ENCODE measurements at regions not wholly inside any gene's neighbourhood (a gene's known extent, or its start where the extent isn't known, plus 50 kb on each side); places are given as distances from the start of the nearest gene placed in this dataset.

DNA sequence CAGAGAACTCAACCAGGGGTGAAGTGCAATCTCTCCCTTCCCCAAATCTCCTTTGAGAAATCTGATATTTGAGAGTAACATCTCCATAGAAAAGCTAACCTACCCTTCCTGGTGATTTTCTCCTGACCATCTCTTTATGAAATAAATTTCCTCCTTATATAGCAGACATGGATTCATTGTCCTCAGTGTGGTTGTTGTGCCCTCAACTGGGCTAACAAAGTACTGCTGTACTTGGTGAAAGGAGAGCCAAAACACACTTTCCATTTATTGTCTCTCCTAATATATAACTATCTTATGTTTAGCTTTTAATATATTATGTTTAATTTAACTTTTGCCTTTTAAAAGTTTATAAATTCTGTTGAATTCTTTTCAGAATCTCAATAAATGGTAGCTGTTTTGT lies 65.1 kb upstream of the SLCO1B1 start:
- TF ChIP-seq, protein P1, sequence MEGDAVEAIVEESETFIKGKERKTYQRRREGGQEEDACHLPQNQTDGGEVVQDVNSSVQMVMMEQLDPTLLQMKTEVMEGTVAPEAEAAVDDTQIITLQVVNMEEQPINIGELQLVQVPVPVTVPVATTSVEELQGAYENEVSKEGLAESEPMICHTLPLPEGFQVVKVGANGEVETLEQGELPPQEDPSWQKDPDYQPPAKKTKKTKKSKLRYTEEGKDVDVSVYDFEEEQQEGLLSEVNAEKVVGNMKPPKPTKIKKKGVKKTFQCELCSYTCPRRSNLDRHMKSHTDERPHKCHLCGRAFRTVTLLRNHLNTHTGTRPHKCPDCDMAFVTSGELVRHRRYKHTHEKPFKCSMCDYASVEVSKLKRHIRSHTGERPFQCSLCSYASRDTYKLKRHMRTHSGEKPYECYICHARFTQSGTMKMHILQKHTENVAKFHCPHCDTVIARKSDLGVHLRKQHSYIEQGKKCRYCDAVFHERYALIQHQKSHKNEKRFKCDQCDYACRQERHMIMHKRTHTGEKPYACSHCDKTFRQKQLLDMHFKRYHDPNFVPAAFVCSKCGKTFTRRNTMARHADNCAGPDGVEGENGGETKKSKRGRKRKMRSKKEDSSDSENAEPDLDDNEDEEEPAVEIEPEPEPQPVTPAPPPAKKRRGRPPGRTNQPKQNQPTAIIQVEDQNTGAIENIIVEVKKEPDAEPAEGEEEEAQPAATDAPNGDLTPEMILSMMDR (IDR thresholded peaks at IDR 0.05; ENCODE audit: low read depth, low read length, missing control alignments), result peak; percentile 66
- DNase-seq (ENCODE audit: low read depth), result peak; percentile 35
- no peak overlapping the region for H3K4me3 ChIP-seq (ENCODE audit: low read depth, low read length)
- in situ Hi-C loops (cut with HindIII; ENCODE audit: low sequenced_read_pairs), result no loop called here

DNA sequence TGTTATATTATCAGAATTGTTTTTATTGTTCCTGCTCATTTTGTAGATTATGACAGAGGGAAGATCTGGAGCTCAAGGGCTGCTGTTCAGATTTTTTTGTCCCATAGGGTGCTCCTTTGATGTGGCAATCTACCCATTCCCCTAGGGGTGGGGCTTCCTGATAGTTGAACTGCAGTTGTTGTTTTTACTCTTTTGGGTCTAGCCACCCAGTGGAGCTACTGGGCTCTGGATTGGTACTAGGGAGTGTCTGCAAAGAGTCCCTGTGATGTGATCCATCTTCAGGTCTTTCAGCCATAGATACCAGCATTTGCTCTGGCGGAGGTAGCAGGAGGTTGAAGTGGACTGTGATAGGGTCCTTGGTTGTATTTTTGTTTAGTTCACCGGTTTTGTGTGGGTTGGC lies 57.9 kb upstream of the SLCO1B1 start:
- in situ Hi-C loops (cut with HindIII; ENCODE audit: low sequenced_read_pairs), result no loop called here
- H3K4me3 ChIP-seq (ENCODE audit: low read depth, low read length), result no peak overlapping the region
- no peak for DNase-seq (ENCODE audit: low read depth)
- TF ChIP-seq, protein P1 (IDR thresholded peaks at IDR 0.05; ENCODE audit: low read depth, low read length, missing control alignments), result no peak

DNA sequence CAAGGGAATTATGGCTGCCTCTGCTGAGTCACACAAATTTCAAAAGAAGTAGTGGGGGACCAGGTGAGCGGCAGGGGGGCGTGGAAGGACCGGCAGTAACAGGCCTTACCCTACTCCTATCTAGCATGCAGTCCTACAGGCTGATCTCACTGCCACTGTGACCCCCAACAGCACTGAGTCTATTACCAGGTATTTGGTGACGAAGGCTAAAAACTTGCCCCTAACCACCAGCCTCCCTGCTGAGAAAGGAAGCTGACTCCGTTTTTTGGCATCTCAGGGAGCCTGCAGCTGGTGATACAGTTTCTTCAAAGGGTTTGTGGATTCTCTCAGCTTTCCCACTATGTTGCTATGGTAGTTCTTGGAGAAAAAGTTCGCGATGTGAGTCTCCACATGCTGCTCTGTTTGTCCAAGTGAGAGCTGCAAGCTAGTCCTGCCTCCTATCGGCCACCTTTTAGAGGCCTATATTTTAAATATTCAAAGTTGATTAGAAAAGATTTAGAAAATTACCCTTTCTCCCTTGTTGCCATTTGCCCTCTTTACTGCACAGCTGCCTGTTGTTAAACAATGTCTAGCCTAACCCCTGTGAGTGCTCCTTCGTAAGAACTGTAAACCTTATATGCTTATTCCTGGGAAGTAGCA lies 57.1 kb upstream of the SLCO1B1 start:
- in situ Hi-C loops (cut with HindIII; ENCODE audit: low sequenced_read_pairs), result no loop called here
- DNase-seq (ENCODE audit: low read depth), result peak; percentile 99

More for the DNA sequence above, 57.1 kb upstream of the SLCO1B1 start:
- H3K4me3 ChIP-seq (ENCODE audit: low read depth, low read length), result no peak overlapping the region
- TF ChIP-seq, protein P1 (IDR thresholded peaks at IDR 0.05; ENCODE audit: low read depth, low read length, missing control alignments), result peak; percentile 68

All from astrocyte of the cerebellum (primary cell).